ENCODE measurements at regions not wholly inside any gene's neighbourhood (a gene's known extent, or its start where the extent isn't known, plus 50 kb on each side); places are given as distances from the start of the nearest gene placed in this dataset.

GRCh38 chr2:120612931-120613330, 122.7 kb upstream of the GLI2 start:
- H3K9me3 ChIP-seq (ENCODE audit: low read depth): no peaks in the 10 kb centered on the region
- no peaks in the 10 kb centered on the region for H3K36me3 ChIP-seq
- no peaks in the 10 kb centered on the region for H3K4me1 ChIP-seq (ENCODE audit: low read depth)
- no peak for DNase-seq (ENCODE audit: low read depth in 1 of 2, low spot score in 1 of 2)
- H3K27me3 ChIP-seq: peaks cover 79% of the 10 kb centered on the region
- H3K4me3 ChIP-seq: no peak overlapping the region
- H3K27ac ChIP-seq: no peak overlapping the region
- TF ChIP-seq CTCF (IDR thresholded peaks at IDR 0.05; ENCODE audit: low read depth, low read length): no peak

GRCh38 chr2:120613742-120614571, 121.7 kb upstream of the GLI2 start:
- Histone ChIP-seq H3K36me3 (no peaks in the 10 kb centered on the region), H3K9me3 (ENCODE audit: low read depth) (no peaks in the 10 kb centered on the region), H3K4me1 (ENCODE audit: low read depth) (no peaks in the 10 kb centered on the region), H3K4me3 (no peak overlapping the region), H3K27ac (no peak overlapping the region), H3K27me3 (peaks cover 85% of the 10 kb centered on the region)
- peak in 1 of 2 donors; percentile 39 for DNase-seq (ENCODE audit: low read depth in 1 of 2, low spot score in 1 of 2)
- TF ChIP-seq CTCF (IDR thresholded peaks at IDR 0.05; ENCODE audit: low read depth, low read length): no peak

- Histone ChIP-seq H3K27me3 (peaks cover 91% of the 10 kb centered on the region), H3K27ac (no peak overlapping the region), H3K4me3 (no peak overlapping the region), H3K36me3 (no peaks in the 10 kb centered on the region), H3K4me1 (ENCODE audit: low read depth) (no peaks in the 10 kb centered on the region), H3K9me3 (ENCODE audit: low read depth) (no peaks in the 10 kb centered on the region)
- no peak for TF ChIP-seq CTCF (IDR thresholded peaks at IDR 0.05; ENCODE audit: low read depth, low read length)
- no peak for DNase-seq (ENCODE audit: low read depth in 1 of 2, low spot score in 1 of 2)
These were observed 120.8 kb upstream of the GLI2 start for GRCh38 chr2:120614901-120615300.

- no peaks in the 10 kb centered on the region for H3K9me3 ChIP-seq (ENCODE audit: low read depth)
- H3K4me3 ChIP-seq: no peak overlapping the region
- no peak for DNase-seq (ENCODE audit: low read depth in 1 of 2, low spot score in 1 of 2)
- no peak for TF ChIP-seq CTCF (IDR thresholded peaks at IDR 0.05; ENCODE audit: low read depth, low read length)
- H3K27ac ChIP-seq: no peak overlapping the region
- no peaks in the 10 kb centered on the region for H3K4me1 ChIP-seq (ENCODE audit: low read depth)
- peaks cover 96% of the 10 kb centered on the region for H3K27me3 ChIP-seq
- no peaks in the 10 kb centered on the region for H3K36me3 ChIP-seq
These were observed 119.4 kb upstream of the GLI2 start for GRCh38 chr2:120616261-120616660.

- no peaks in the 10 kb centered on the region for H3K36me3 ChIP-seq
- no peak for TF ChIP-seq CTCF (IDR thresholded peaks at IDR 0.05; ENCODE audit: low read depth, low read length)
- no peaks in the 10 kb centered on the region for H3K4me1 ChIP-seq (ENCODE audit: low read depth)
These were observed 118.6 kb upstream of the GLI2 start for GRCh38 chr2:120617055-120617454.

More at GRCh38 chr2:120617055-120617454, 118.6 kb upstream of the GLI2 start:
- peaks cover 88% of the 10 kb centered on the region for H3K27me3 ChIP-seq
- H3K27ac ChIP-seq: no peak overlapping the region
- H3K9me3 ChIP-seq (ENCODE audit: low read depth): no peaks in the 10 kb centered on the region
- H3K4me3 ChIP-seq: no peak overlapping the region
- no peak for DNase-seq (ENCODE audit: low read depth in 1 of 2, low spot score in 1 of 2)

Data from cardiac muscle cell (in vitro differentiated cells and primary cell).